OCI-LY1 (cell line): ENCODE measurements at regions not wholly inside any gene's neighbourhood (a gene's known extent, or its start where the extent isn't known, plus 50 kb on each side); places are given as distances from the start of the nearest gene placed in this dataset.

ENCODE experiments used
- H2AFZ ChIP-seq: fragments of 200-600 bp; sonication (generic), shearing (Covaris generic); 2 replicates; pipeline ENCODE4 v1.6.0; 2014; ENCODE audit warnings: antibody characterized with exemption, mild to moderate bottlenecking, low read length
- H3F3A ChIP-seq: fragments of 200-600 bp; sonication (generic), shearing (Covaris generic); 2 replicates; pipeline ENCODE4 v1.6.0; 2014; ENCODE audit warnings: mild to moderate bottlenecking, antibody characterized with exemption, low read length, moderate library complexity; ENCODE audit not compliant: insufficient read depth
- H3K27ac ChIP-seq: fragments of 200-600 bp; sonication (generic); 2 replicates; pipeline ENCODE4 v1.5.1; 2014; ENCODE audit warnings: low read length, mixed run types, mild to moderate bottlenecking, low read depth; ENCODE audit not compliant: poor library complexity, severe bottlenecking
- H3K27me3 ChIP-seq: fragments of 200-600 bp; sonication (generic); 2 replicates; pipeline ENCODE4 v1.6.0; 2014; ENCODE audit warnings: antibody characterized with exemption, mild to moderate bottlenecking, low read length, moderate library complexity; ENCODE audit not compliant: insufficient read depth
- H3K36me3 ChIP-seq: fragments of 200-600 bp; sonication (generic); 2 replicates; pipeline ENCODE4 v1.6.1; 2014; ENCODE audit warnings: mild to moderate bottlenecking, antibody characterized with exemption, low read length, moderate library complexity, mixed read lengths; ENCODE audit not compliant: insufficient read depth
- H3K4me1 ChIP-seq: fragments of 200-600 bp; sonication (generic); 2 replicates; pipeline ENCODE4 v1.5.1; 2014; ENCODE audit warnings: mild to moderate bottlenecking, low read length, moderate library complexity; ENCODE audit not compliant: insufficient read depth, severe bottlenecking
- H3K4me2 ChIP-seq: fragments of 200-600 bp; sonication (generic), shearing (Covaris generic); 2 replicates; pipeline ENCODE4 v1.6.1; 2014; ENCODE audit warnings: low read length
- H3K4me3 ChIP-seq: fragments of 200-600 bp; sonication (generic); 2 replicates; pipeline ENCODE4 v1.5.1; 2014; ENCODE audit warnings: low read length, low read depth, mild to moderate bottlenecking, mixed read lengths; ENCODE audit not compliant: poor library complexity, severe bottlenecking
- H3K79me2 ChIP-seq: fragments of 200-600 bp; shearing (Covaris generic); 2 replicates; pipeline ENCODE4 v1.6.1; 2016; ENCODE audit warnings: mixed run types, low read length, mixed read lengths; ENCODE audit not compliant: insufficient read depth
- H3K9ac ChIP-seq: fragments of 200-600 bp; sonication (generic), shearing (Covaris generic); 2 replicates; pipeline ENCODE4 v1.6.1; 2014; ENCODE audit warnings: mild to moderate bottlenecking, low read length, mixed read lengths
- H3K9me2 ChIP-seq: fragments of 200-600 bp; sonication (generic), shearing (Covaris generic); 2 replicates; pipeline ENCODE4 v1.6.1; 2014; ENCODE audit warnings: low read depth, mild to moderate bottlenecking, low read length, mixed read lengths
- H3K9me3 ChIP-seq: fragments of 200-600 bp; shearing (Covaris generic); 2 replicates; pipeline ENCODE4 v1.6.1; 2014; ENCODE audit warnings: low read length, mixed read lengths
- H4K20me1 ChIP-seq: fragments of 200-600 bp; sonication (generic), shearing (Covaris generic); 2 replicates; pipeline ENCODE4 v1.6.0; 2016; ENCODE audit warnings: mild to moderate bottlenecking, low read length; ENCODE audit not compliant: insufficient read depth
- CTCF ChIP-seq: fragments of 200-600 bp; sonication (generic), shearing (Covaris generic); IDR thresholded peaks from 2 replicates; pipeline ENCODE4 v1.5.1; 2017; ENCODE audit warnings: mild to moderate bottlenecking, antibody characterized with exemption, low read length, moderate library complexity, mixed read lengths
- EZH2 ChIP-seq: fragments of 200-600 bp; sonication (generic), shearing (Covaris generic); IDR thresholded peaks from 2 replicates; pipeline ENCODE4 v1.8.0; 2017; ENCODE audit warnings: borderline replicate concordance, mixed run types, mild to moderate bottlenecking, antibody characterized with exemption, low read length, moderate library complexity, mixed read lengths

GRCh38 chr3:150105025-150105424 lies 134.3 kb upstream of the PFN2 start:
- Histone ChIP-seq H3K79me2 (no peaks in the 10 kb centered on the region), H3K36me3 (no peaks in the 10 kb centered on the region), H3K27ac (no peak overlapping the region)

GRCh38 chr3:150104564-150104963 lies 133.9 kb upstream of the PFN2 start:
- Histone ChIP-seq H3K4me3 (no peak overlapping the region), H3K4me2 (no peak overlapping the region), H3K4me1 (no peaks in the 10 kb centered on the region), H3K9me2 (no peaks in the 10 kb centered on the region), H2AFZ (no peak overlapping the region), H3K9me3 (no peaks in the 10 kb centered on the region; the same call in 1 of the 2 replicates), H3F3A (no peaks in the 10 kb centered on the region), H3K27me3 (no peaks in the 10 kb centered on the region), H3K79me2 (no peaks in the 10 kb centered on the region), H4K20me1 (no peaks in the 10 kb centered on the region), H3K27ac (no peak overlapping the region), H3K36me3 (no peaks in the 10 kb centered on the region), H3K9ac (no peak overlapping the region)
- TF ChIP-seq EZH2 (no peak), CTCF (no peak)

More at GRCh38 chr3:150105025-150105424, 134.3 kb upstream of the PFN2 start:
- H3K9me3 ChIP-seq, result no peaks in the 10 kb centered on the region; the same call in 1 of the 2 replicates
- H4K20me1 ChIP-seq, result no peaks in the 10 kb centered on the region
- no peak overlapping the region for H2AFZ ChIP-seq
- H3K4me2 ChIP-seq, result no peak overlapping the region
- no peaks in the 10 kb centered on the region for H3K4me1 ChIP-seq
- H3K27me3 ChIP-seq, result no peaks in the 10 kb centered on the region
- no peak overlapping the region for H3K4me3 ChIP-seq
- no peaks in the 10 kb centered on the region for H3K9me2 ChIP-seq
- H3F3A ChIP-seq, result no peaks in the 10 kb centered on the region
- no peak overlapping the region for H3K9ac ChIP-seq
- no peak for TF ChIP-seq EZH2
- no peak for TF ChIP-seq CTCF

- no peak overlapping the region for H3K4me2 ChIP-seq
- no peaks in the 10 kb centered on the region for H3K9me2 ChIP-seq
- H2AFZ ChIP-seq, result no peak overlapping the region
These were observed 130.3 kb upstream of the PFN2 start for GRCh38 chr3:150101016-150101415.

More at GRCh38 chr3:150101016-150101415, 130.3 kb upstream of the PFN2 start:
- no peaks in the 10 kb centered on the region for H3K36me3 ChIP-seq
- H3K4me1 ChIP-seq, result no peaks in the 10 kb centered on the region
- no peak overlapping the region for H3K9ac ChIP-seq
- no peaks in the 10 kb centered on the region for H3K79me2 ChIP-seq
- no peaks in the 10 kb centered on the region; the same call in 1 of the 2 replicates for H3K9me3 ChIP-seq
- H3K4me3 ChIP-seq, result no peak overlapping the region
- no peaks in the 10 kb centered on the region for H4K20me1 ChIP-seq
- H3K27ac ChIP-seq, result no peak overlapping the region
- H3F3A ChIP-seq, result no peaks in the 10 kb centered on the region
- TF ChIP-seq CTCF, result no peak
- no peak for TF ChIP-seq EZH2
- no peaks in the 10 kb centered on the region for H3K27me3 ChIP-seq
